Head of caudate nucleus (tissue), 42 donors: ENCODE measurements at regions not wholly inside any gene's neighbourhood (a gene's known extent, or its start where the extent isn't known, plus 50 kb on each side); places are given as distances from the start of the nearest gene placed in this dataset.

Source experiments
- DNase-seq, 42 donors: peaks; one replicate each; pipeline versions ENCODE4 v3.0.0 to v3.0.0-alpha.2; 2020 to 2021; ENCODE audit warnings: mixed read lengths in 7 of 42
- intact Hi-C: fragments of 100-400 bp; cut with DNase I; formaldehyde crosslinking; loops from one replicate; pipeline ENCODE4 v1.15.0; 2022

GRCh38 chr2:121078899-121079298 is 206.1 kb downstream of the TFCP2L1 start:
- intact Hi-C loops, result no loop called here
- DNase-seq, result no peak

- peak in 40 of 42 donors; percentile 29 to 90 (median 68) for DNase-seq
- intact Hi-C loops, result no loop called here
These were observed 204.8 kb downstream of the TFCP2L1 start for GRCh38 chr2:121080013-121080772.

- intact Hi-C loops, result no loop called here
These were observed 203.3 kb downstream of the TFCP2L1 start for GRCh38 chr2:121081701-121082100.

GRCh38 chr2:121082191-121082590 is 202.8 kb downstream of the TFCP2L1 start:
- DNase-seq, result no peak
- intact Hi-C loops, result no loop called here

More at GRCh38 chr2:121081701-121082100, 203.3 kb downstream of the TFCP2L1 start:
- no peak for DNase-seq

GRCh38 chr2:121084130-121084680 is 200.8 kb downstream of the TFCP2L1 start:
- DNase-seq, result no peak
- intact Hi-C loops, result no loop called here

GRCh38 chr2:121085801-121086200 is 199.2 kb downstream of the TFCP2L1 start:
- peak in 2 of 42 donors; percentile 23 to 43 for DNase-seq
- intact Hi-C loops, result no loop called here

- DNase-seq, result no peak
- intact Hi-C loops, result no loop called here
These were observed 198.6 kb downstream of the TFCP2L1 start for GRCh38 chr2:121086450-121086849.

- no peak for DNase-seq
- intact Hi-C loops, result no loop called here
These were observed 197.9 kb downstream of the TFCP2L1 start for GRCh38 chr2:121087117-121087516.

- no peak for DNase-seq
- intact Hi-C loops, result no loop called here
These were observed 196.5 kb downstream of the TFCP2L1 start for GRCh38 chr2:121088251-121089165.

- peak in 1 of 42 donors; percentile 24 for DNase-seq
These were observed 195.9 kb downstream of the TFCP2L1 start for GRCh38 chr2:121089166-121089510.

GRCh38 chr2:121090088-121090715 is 194.8 kb downstream of the TFCP2L1 start:
- peak in 1 of 42 donors; percentile 24 for DNase-seq
- intact Hi-C loops, result loop anchor here (10.0 kb wide), 1 partner anchor 265 kb away; no protein-coding TSS in a partner anchor

More at GRCh38 chr2:121089166-121089510, 195.9 kb downstream of the TFCP2L1 start:
- intact Hi-C loops, result no loop called here

GRCh38 chr2:121092095-121092494 is 192.9 kb downstream of the TFCP2L1 start:
- no peak for DNase-seq
- intact Hi-C loops, result loop anchor here (10.0 kb wide), 1 partner anchor 263 kb away; no protein-coding TSS in a partner anchor

GRCh38 chr2:121093692-121094091 is 191.3 kb downstream of the TFCP2L1 start:
- no peak for DNase-seq
- intact Hi-C loops, result loop anchor here (10.0 kb wide), 1 partner anchor 261 kb away; no protein-coding TSS in a partner anchor

GRCh38 chr2:121094101-121094500 is 190.9 kb downstream of the TFCP2L1 start:
- DNase-seq, result no peak
- intact Hi-C loops, result loop anchor here (10.0 kb wide), 1 partner anchor 261 kb away; no protein-coding TSS in a partner anchor

GRCh38 chr2:121094845-121095244 is 190.2 kb downstream of the TFCP2L1 start:
- intact Hi-C loops, result loop anchor here (10.0 kb wide), 1 partner anchor 260 kb away; no protein-coding TSS in a partner anchor
- DNase-seq, result no peak

GRCh38 chr2:121095257-121096080 is 189.5 kb downstream of the TFCP2L1 start:
- intact Hi-C loops, result loop anchor here (10.0 kb wide), 1 partner anchor 259 kb away; no protein-coding TSS in a partner anchor
- peak; percentile 38 to 82 (median 67) for DNase-seq

GRCh38 chr2:121096611-121097010 is 188.4 kb downstream of the TFCP2L1 start:
- intact Hi-C loops, result loop anchor here (10.0 kb wide), 1 partner anchor 258 kb away; no protein-coding TSS in a partner anchor

GRCh38 chr2:121098556-121098955 is 186.4 kb downstream of the TFCP2L1 start:
- DNase-seq, result peak in 1 of 42 donors; percentile 9
- intact Hi-C loops, result loop anchor here (10.0 kb wide), 1 partner anchor 256 kb away; no protein-coding TSS in a partner anchor

More at GRCh38 chr2:121096611-121097010, 188.4 kb downstream of the TFCP2L1 start:
- no peak for DNase-seq
